Endothelial cell of umbilical vein (primary cell): ENCODE measurements at regions not wholly inside any gene's neighbourhood (a gene's known extent, or its start where the extent isn't known, plus 50 kb on each side); places are given as distances from the start of the nearest gene placed in this dataset.

Experiments used
- BruUV-seq: library from RNA; stranded (reverse); fragments of 400-500 nt; replicated peaks from 2 replicates; lab custom pipeline; 2021; lab: Mats Ljungman, UMichigan
- CTCF ChIA-PET: fragments of 300-600, 350-600 bp; sonication (Branson Sonifier 250); formaldehyde crosslinking; loops from one replicate; lab custom pipeline; 2021; ENCODE audit warnings: antibody characterized with exemption, inconsistent platforms; lab: Charles Lee
- POLR2A ChIA-PET: fragments of 300-600, 350-600 bp; sonication (Branson Sonifier 250); formaldehyde crosslinking; loops from one replicate; lab custom pipeline; 2021; ENCODE audit warnings: antibody characterized with exemption, inconsistent platforms; lab: Charles Lee
- DNase-seq: peaks from one replicate; pipeline ENCODE4 v3.0.0-alpha.2; 2011; ENCODE audit warnings: low read depth, low spot score
- FAIRE-seq: peaks from 2 replicates; lab custom pipeline; 2011; peaks lifted over from hg19 to GRCh38; lab: Jason Lieb, UNC
- H2AFZ ChIP-seq: 2 replicates; pipeline ENCODE4 v1.6.0; 2012; ENCODE audit warnings: low read depth, low read length, control low read depth, inconsistent platforms
- H3K27ac ChIP-seq: 2 replicates; pipeline ENCODE4 v1.5.1; 2011; ENCODE audit warnings: low read depth, mild to moderate bottlenecking, control low read depth, low read length, moderate library complexity; ENCODE audit not compliant: insufficient read depth
- H3K27me3 ChIP-seq, 2 experiments: 2 replicates each; pipeline versions ENCODE4 v1.6.0 to v1.6.1; 2011; ENCODE audit warnings: low read length in 2 of 2, mixed read lengths in 1 of 2; ENCODE audit not compliant: control insufficient read depth in 2 of 2, insufficient read depth in 2 of 2
- H3K36me3 ChIP-seq, 2 experiments: 2 replicates in 1 of 2; 3 replicates in 1 of 2; pipeline ENCODE4 v1.5.1; 2011; ENCODE audit warnings: low read length in 2 of 2, mild to moderate bottlenecking in 1 of 2, moderate library complexity in 1 of 2; ENCODE audit not compliant: control insufficient read depth in 2 of 2, insufficient read depth in 2 of 2; ENCODE audit errors: extremely low read depth in 1 of 2
- H3K4me1 ChIP-seq: 3 replicates; pipeline ENCODE4 v1.5.1; 2011; ENCODE audit warnings: mild to moderate bottlenecking, low read length; ENCODE audit not compliant: control insufficient read depth, insufficient read depth; ENCODE audit errors: extremely low read depth
- H3K4me2 ChIP-seq: 2 replicates; pipeline ENCODE4 v1.6.1; 2011; ENCODE audit warnings: low read length, control low read depth, mixed read lengths; ENCODE audit not compliant: insufficient read depth
- H3K4me3 ChIP-seq, 3 experiments: fragments of 200-600 bp in 1 of 3; sonication (generic), shearing (Covaris generic) in 1 of 3; replicated peaks in 1 of 3; 2 replicates each; pipeline ENCODE4 v1.5.1; 2011 to 2016; ENCODE audit warnings: control low read depth in 3 of 3, low read length in 3 of 3, mild to moderate bottlenecking in 2 of 3, inconsistent platforms in 1 of 3, low read depth in 1 of 3, moderate library complexity in 1 of 3; ENCODE audit not compliant: insufficient read depth in 1 of 3
- H3K79me2 ChIP-seq: 2 replicates; pipeline ENCODE4 v1.6.0; 2012; ENCODE audit warnings: low read length, inconsistent platforms; ENCODE audit not compliant: control insufficient read depth, insufficient read depth
- H3K9ac ChIP-seq: replicated peaks from 2 replicates; pipeline ENCODE3; 2011; ENCODE audit warnings: low read length, control low read depth; ENCODE audit not compliant: insufficient read depth; ENCODE audit errors: extremely low read depth
- H3K9me1 ChIP-seq: replicated peaks from 3 replicates; pipeline ENCODE4 v1.6.0; 2011; ENCODE audit warnings: mild to moderate bottlenecking, low read length; ENCODE audit not compliant: control insufficient read depth, insufficient read depth; ENCODE audit errors: extremely low read depth
- H3K9me3 ChIP-seq: replicated peaks from 2 replicates; pipeline ENCODE4 v1.5.1; 2012; ENCODE audit warnings: low read length, inconsistent platforms; ENCODE audit not compliant: control insufficient read depth, insufficient read depth
- H4K20me1 ChIP-seq: replicated peaks from 2 replicates; pipeline ENCODE3; 2011; ENCODE audit warnings: mild to moderate bottlenecking, low read length; ENCODE audit not compliant: control insufficient read depth, insufficient read depth; ENCODE audit errors: extremely low read depth
- EZH2 ChIP-seq: IDR thresholded peaks from 2 replicates; pipeline ENCODE4 v1.6.1; 2012; ENCODE audit warnings: borderline replicate concordance, low read depth, mild to moderate bottlenecking, moderate library complexity, low read length, inconsistent platforms; ENCODE audit not compliant: severe bottlenecking
- FOS ChIP-seq: IDR thresholded peaks from 2 replicates; pipeline ENCODE4 v1.6.1; 2011; ENCODE audit warnings: mild to moderate bottlenecking, low read length, moderate library complexity, borderline replicate concordance; ENCODE audit not compliant: insufficient read depth
- GATA2 ChIP-seq: IDR thresholded peaks from 2 replicates; pipeline ENCODE4 v1.7.0; 2011; ENCODE audit warnings: low read depth, mild to moderate bottlenecking, moderate library complexity, mixed read lengths, low read length; ENCODE audit not compliant: insufficient read length, insufficient read depth
- JUN ChIP-seq: IDR thresholded peaks from 2 replicates; pipeline ENCODE4 v1.6.1; 2011; ENCODE audit warnings: borderline replicate concordance, low read depth; ENCODE audit not compliant: insufficient read length, insufficient read depth
- MYC ChIP-seq: IDR thresholded peaks from one replicate; pipeline ENCODE4 v1.6.1; 2011; ENCODE audit warnings: mild to moderate bottlenecking, low read depth, low read length
- POLR2A ChIP-seq: IDR thresholded peaks from 2 replicates; pipeline ENCODE4 v1.6.1; 2012; ENCODE audit warnings: low read depth, mild to moderate bottlenecking, control low read depth, low read length
- POLR2AphosphoS5 ChIP-seq: IDR thresholded peaks from 2 replicates; pipeline ENCODE4 v1.6.1; 2012; ENCODE audit warnings: low read depth, mild to moderate bottlenecking, control low read depth, low read length, moderate library complexity; ENCODE audit not compliant: insufficient read depth
- dilution Hi-C: fragments of 300-500 bp; cut with MboI; formaldehyde crosslinking; loops from one replicate; pipeline ENCODE4 v1.15.0; 2019; ENCODE audit warnings: low sequenced_read_pairs; ENCODE audit not compliant: extremely low pct_ligation_motif_present
- intact Hi-C: fragments of 100-400 bp; cut with micrococcal nuclease; formaldehyde crosslinking; loops from one replicate; pipeline ENCODE4 v1.10.0; 2022
- TF ChIP-seq, protein P1 (sequence below), 2 donors: IDR thresholded peaks; 1 replicate in 1 of 2; 2 replicates in 1 of 2; pipeline ENCODE4 v1.5.1; 2011; ENCODE audit warnings: low read length in 2 of 2, mild to moderate bottlenecking in 2 of 2, moderate library complexity in 2 of 2, control low read depth in 1 of 2, inconsistent platforms in 1 of 2, low read depth in 1 of 2; ENCODE audit not compliant: insufficient read depth in 1 of 2; ENCODE audit errors: extremely low read depth in 1 of 2
- TF ChIP-seq, protein P2 (sequence below): IDR thresholded peaks from 2 replicates; pipeline ENCODE4 v1.6.1; 2011; ENCODE audit not compliant: insufficient read depth, insufficient read length

DNA sequence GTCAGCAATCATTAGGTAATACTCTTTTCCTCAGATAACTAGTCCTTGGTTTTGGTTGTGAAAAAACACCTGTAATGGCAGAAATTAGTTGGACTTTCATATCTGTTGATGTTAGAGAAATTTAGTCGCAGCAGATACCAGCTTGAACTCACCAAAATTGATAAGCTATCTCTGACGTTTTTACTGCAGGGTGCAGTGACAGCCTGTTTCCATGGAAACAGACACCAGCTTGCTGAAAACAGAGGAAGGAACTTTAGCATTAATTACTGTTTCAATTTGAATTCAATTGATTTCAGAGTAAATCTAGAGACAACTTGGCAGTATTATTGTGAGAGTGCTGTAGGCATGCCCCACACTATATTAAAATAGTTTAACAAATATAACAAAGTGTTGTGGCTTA, 246.5 kb downstream of the PPP1R2C start:
- no peaks in the 10 kb centered on the region for H3K4me1 ChIP-seq
- no peaks in the 10 kb centered on the region for H3K36me3 ChIP-seq
- H2AFZ ChIP-seq, result no peak overlapping the region
- no peak overlapping the region for H3K4me2 ChIP-seq
- no peaks in the 10 kb centered on the region for H3K27me3 ChIP-seq
- TF ChIP-seq MYC (no peak), JUN (no peak)
- no peak for FAIRE-seq
- no peaks in the 10 kb centered on the region for H4K20me1 ChIP-seq
- no peaks in the 10 kb centered on the region for H3K79me2 ChIP-seq
- DNase-seq, result no peak
- no peaks in the 10 kb centered on the region for H3K9me1 ChIP-seq
- no peak overlapping the region for H3K27ac ChIP-seq
- CTCF ChIA-PET, result no interaction called here
- H3K4me3 ChIP-seq, result no peak overlapping the region
- intact Hi-C loops, result no loop called here
- no peaks in the 10 kb centered on the region for H3K9me3 ChIP-seq
- no TSS peak for BruUV-seq
- POLR2A ChIA-PET, result no interaction called here
- dilution Hi-C loops, result no loop called here
- H3K9ac ChIP-seq, result no peak overlapping the region

DNA sequence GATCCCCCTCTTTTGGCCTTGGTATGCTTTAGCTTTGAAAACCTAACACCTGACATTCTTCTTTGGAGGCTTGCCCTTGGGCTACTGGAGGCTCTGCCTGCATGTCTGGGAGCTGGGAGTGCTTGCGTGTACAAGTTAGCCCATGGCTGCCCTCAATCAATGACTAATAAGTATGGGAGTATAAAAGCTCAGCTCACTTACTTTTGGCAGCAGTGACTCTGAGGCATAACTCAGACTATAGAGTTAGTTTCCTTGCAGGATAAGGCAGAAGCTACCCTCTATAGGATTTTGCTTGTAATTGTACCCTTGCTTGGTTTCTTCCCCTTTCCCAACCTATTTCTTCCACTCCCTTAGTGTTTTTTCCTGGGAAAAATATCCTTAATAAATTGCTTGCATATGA, 247.9 kb downstream of the PPP1R2C start:
- no peaks in the 10 kb centered on the region for H3K36me3 ChIP-seq
- H3K27ac ChIP-seq, result no peak overlapping the region
- no peaks in the 10 kb centered on the region for H3K79me2 ChIP-seq
- no peaks in the 10 kb centered on the region for H3K4me1 ChIP-seq
- no peak overlapping the region for H3K9ac ChIP-seq
- no peaks in the 10 kb centered on the region for H3K27me3 ChIP-seq
- no TSS peak for BruUV-seq
- POLR2A ChIA-PET, result no interaction called here
- DNase-seq, result no peak
- H2AFZ ChIP-seq, result no peak overlapping the region
- no peak overlapping the region for H3K4me2 ChIP-seq
- CTCF ChIA-PET, result no interaction called here
- dilution Hi-C loops (no loop called here), intact Hi-C loops (no loop called here)
- no peaks in the 10 kb centered on the region for H3K9me1 ChIP-seq
- no peak for TF ChIP-seq POLR2A
- TF ChIP-seq MYC, result no peak
- TF ChIP-seq POLR2AphosphoS5, result no peak
- TF ChIP-seq EZH2, result no peak
- TF ChIP-seq JUN, result no peak
- TF ChIP-seq, protein P1, sequence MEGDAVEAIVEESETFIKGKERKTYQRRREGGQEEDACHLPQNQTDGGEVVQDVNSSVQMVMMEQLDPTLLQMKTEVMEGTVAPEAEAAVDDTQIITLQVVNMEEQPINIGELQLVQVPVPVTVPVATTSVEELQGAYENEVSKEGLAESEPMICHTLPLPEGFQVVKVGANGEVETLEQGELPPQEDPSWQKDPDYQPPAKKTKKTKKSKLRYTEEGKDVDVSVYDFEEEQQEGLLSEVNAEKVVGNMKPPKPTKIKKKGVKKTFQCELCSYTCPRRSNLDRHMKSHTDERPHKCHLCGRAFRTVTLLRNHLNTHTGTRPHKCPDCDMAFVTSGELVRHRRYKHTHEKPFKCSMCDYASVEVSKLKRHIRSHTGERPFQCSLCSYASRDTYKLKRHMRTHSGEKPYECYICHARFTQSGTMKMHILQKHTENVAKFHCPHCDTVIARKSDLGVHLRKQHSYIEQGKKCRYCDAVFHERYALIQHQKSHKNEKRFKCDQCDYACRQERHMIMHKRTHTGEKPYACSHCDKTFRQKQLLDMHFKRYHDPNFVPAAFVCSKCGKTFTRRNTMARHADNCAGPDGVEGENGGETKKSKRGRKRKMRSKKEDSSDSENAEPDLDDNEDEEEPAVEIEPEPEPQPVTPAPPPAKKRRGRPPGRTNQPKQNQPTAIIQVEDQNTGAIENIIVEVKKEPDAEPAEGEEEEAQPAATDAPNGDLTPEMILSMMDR (IDR thresholded peaks at IDR 0.05; ENCODE audit: extremely low read depth in 1 of 2, insufficient read depth in 1 of 2, low read depth in 1 of 2, low read length in 2 of 2), result no peak
- TF ChIP-seq FOS, result no peak
- no peak for TF ChIP-seq GATA2
- TF ChIP-seq, protein P2, sequence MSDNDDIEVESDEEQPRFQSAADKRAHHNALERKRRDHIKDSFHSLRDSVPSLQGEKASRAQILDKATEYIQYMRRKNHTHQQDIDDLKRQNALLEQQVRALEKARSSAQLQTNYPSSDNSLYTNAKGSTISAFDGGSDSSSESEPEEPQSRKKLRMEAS, result no peak
- no peaks in the 10 kb centered on the region for H3K9me3 ChIP-seq
- no peak for FAIRE-seq
- H4K20me1 ChIP-seq, result no peaks in the 10 kb centered on the region
- H3K4me3 ChIP-seq, result no peak overlapping the region
